ENCODE measurements at regions not wholly inside any gene's neighbourhood (a gene's known extent, or its start where the extent isn't known, plus 50 kb on each side); places are given as distances from the start of the nearest gene placed in this dataset.

GRCh38 chr14:43244142-43244625 lies 1262.9 kb downstream of the FSCB start:
- DNase-seq, result no peak

- DNase-seq, result no peak
These were observed 1263.9 kb downstream of the FSCB start for GRCh38 chr14:43243168-43243567.

GRCh38 chr14:43232261-43232660 lies 1274.8 kb downstream of the FSCB start:
- DNase-seq, result no peak

- no peak for DNase-seq
These were observed 1291.6 kb downstream of the FSCB start for GRCh38 chr14:43215524-43215923.

- DNase-seq, result no peak
These were observed 1299.9 kb downstream of the FSCB start for GRCh38 chr14:43207189-43207588.

- no peak for DNase-seq
These were observed 1302.3 kb downstream of the FSCB start for GRCh38 chr14:43204816-43205215.

- no peak for DNase-seq
These were observed 1306.6 kb downstream of the FSCB start for GRCh38 chr14:43200519-43200918.

- DNase-seq, result no peak
These were observed 1308.6 kb downstream of the FSCB start for GRCh38 chr14:43198465-43198864.

GRCh38 chr14:43184540-43184939 lies 1322.5 kb downstream of the FSCB start:
- DNase-seq, result no peak

- DNase-seq, result no peak
These were observed 1323.2 kb downstream of the FSCB start for GRCh38 chr14:43183916-43184315.

GRCh38 chr14:43175896-43176295 lies 1331.2 kb downstream of the FSCB start:
- no peak for DNase-seq

- DNase-seq, result no peak
These were observed 1334.1 kb downstream of the FSCB start for GRCh38 chr14:43172899-43173548.

GRCh38 chr14:43169722-43170121 lies 1337.4 kb downstream of the FSCB start:
- no peak for DNase-seq

- DNase-seq, result no peak
These were observed 1338.6 kb downstream of the FSCB start for GRCh38 chr14:43168371-43168925.

GRCh38 chr14:43166163-43166562 lies 1340.9 kb downstream of the FSCB start:
- no peak for DNase-seq

GRCh38 chr14:43165651-43166050 lies 1341.4 kb downstream of the FSCB start:
- DNase-seq, result no peak

GRCh38 chr14:43161477-43161876 lies 1345.6 kb downstream of the FSCB start:
- no peak for DNase-seq

- no peak for DNase-seq
These were observed 1349.4 kb downstream of the FSCB start for GRCh38 chr14:43157661-43158060.

GRCh38 chr14:43155924-43156323 lies 1351.2 kb downstream of the FSCB start:
- no peak for DNase-seq

GRCh38 chr14:43155258-43155657 lies 1351.8 kb downstream of the FSCB start:
- no peak for DNase-seq

GRCh38 chr14:43147485-43147884 lies 1359.6 kb downstream of the FSCB start:
- DNase-seq, result no peak

GRCh38 chr14:43145361-43145760 lies 1361.7 kb downstream of the FSCB start:
- DNase-seq, result no peak

GRCh38 chr14:43143106-43143505 lies 1364.0 kb downstream of the FSCB start:
- DNase-seq, result no peak

GRCh38 chr14:43141636-43142191 lies 1365.4 kb downstream of the FSCB start:
- DNase-seq, result no peak

GRCh38 chr14:43140453-43140852 lies 1366.6 kb downstream of the FSCB start:
- no peak for DNase-seq

All from right hindlimb (tissue), 1 donor.